ENCODE measurements at regions not wholly inside any gene's neighbourhood (a gene's known extent, or its start where the extent isn't known, plus 50 kb on each side); places are given as distances from the start of the nearest gene placed in this dataset.

GRCh38 chr2:193521523-193521922 is 1326.8 kb upstream of the TMEFF2 start:
- Histone ChIP-seq H3K36me3 (no peaks in the 10 kb centered on the region), H3K27ac (no peak overlapping the region), H3K9me3 (replicated peaks) (0 out of 2 replicates have a peak, but pooled peaks cover 2% of the 10 kb centered on the region), H3K27me3 (replicated peaks) (no peaks in the 10 kb centered on the region), H3K4me1 (replicated peaks) (no peaks in the 10 kb centered on the region), H3K4me3 (no peak overlapping the region)
- no peak for DNase-seq (ENCODE audit: low read depth in 1 of 2, low spot score in 2 of 2)

GRCh38 chr2:193520709-193521458 is 1326.2 kb upstream of the TMEFF2 start:
- DNase-seq (ENCODE audit: low read depth in 1 of 2, low spot score in 2 of 2), result no peak
- Histone ChIP-seq H3K27ac (no peak overlapping the region), H3K9me3 (replicated peaks) (0 out of 2 replicates have a peak, but pooled peaks cover 2% of the 10 kb centered on the region), H3K27me3 (replicated peaks) (no peaks in the 10 kb centered on the region), H3K4me3 (no peak overlapping the region), H3K4me1 (replicated peaks) (no peaks in the 10 kb centered on the region), H3K36me3 (no peaks in the 10 kb centered on the region)

- Histone ChIP-seq H3K9me3 (replicated peaks) (0 out of 2 replicates have a peak, but pooled peaks cover 2% of the 10 kb centered on the region), H3K4me3 (no peak overlapping the region), H3K36me3 (no peaks in the 10 kb centered on the region), H3K4me1 (replicated peaks) (no peaks in the 10 kb centered on the region), H3K27ac (no peak overlapping the region), H3K27me3 (replicated peaks) (no peaks in the 10 kb centered on the region)
- DNase-seq (ENCODE audit: low read depth in 1 of 2, low spot score in 2 of 2), result no peak
Observed at GRCh38 chr2:193518041-193518817, 1323.5 kb upstream of the TMEFF2 start.

- Histone ChIP-seq H3K27me3 (replicated peaks) (no peaks in the 10 kb centered on the region), H3K27ac (no peak overlapping the region), H3K4me3 (no peak overlapping the region), H3K36me3 (no peaks in the 10 kb centered on the region), H3K9me3 (replicated peaks) (0 out of 2 replicates have a peak, but pooled peaks cover 2% of the 10 kb centered on the region), H3K4me1 (replicated peaks) (no peaks in the 10 kb centered on the region)
- DNase-seq (ENCODE audit: low read depth in 1 of 2, low spot score in 2 of 2), result no peak
Observed at GRCh38 chr2:193517615-193518014, 1322.9 kb upstream of the TMEFF2 start.

- no peak overlapping the region for H3K4me3 ChIP-seq
- DNase-seq (ENCODE audit: low read depth in 1 of 2, low spot score in 2 of 2), result no peak
- H3K27me3 ChIP-seq (replicated peaks), result no peaks in the 10 kb centered on the region
- no peaks in the 10 kb centered on the region for H3K4me1 ChIP-seq (replicated peaks)
- no peak overlapping the region for H3K27ac ChIP-seq
- no peaks in the 10 kb centered on the region for H3K36me3 ChIP-seq
- H3K9me3 ChIP-seq (replicated peaks), result peaks cover 7% of the 10 kb centered on the region
Observed at GRCh38 chr2:193506035-193506434, 1311.3 kb upstream of the TMEFF2 start.

- H3K36me3 ChIP-seq, result no peaks in the 10 kb centered on the region
- no peak overlapping the region for H3K27ac ChIP-seq
- no peak for DNase-seq (ENCODE audit: low read depth in 1 of 2, low spot score in 2 of 2)
- no peaks in the 10 kb centered on the region for H3K4me1 ChIP-seq (replicated peaks)
- H3K27me3 ChIP-seq (replicated peaks), result no peaks in the 10 kb centered on the region
- H3K9me3 ChIP-seq (replicated peaks), result peaks cover 7% of the 10 kb centered on the region
- H3K4me3 ChIP-seq, result no peak overlapping the region
Observed at GRCh38 chr2:193505620-193506019, 1310.9 kb upstream of the TMEFF2 start.

GRCh38 chr2:193502363-193503035 is 1307.8 kb upstream of the TMEFF2 start:
- no peak for DNase-seq (ENCODE audit: low read depth in 1 of 2, low spot score in 2 of 2)
- Histone ChIP-seq H3K9me3 (replicated peaks) (peaks cover 10% of the 10 kb centered on the region), H3K27me3 (replicated peaks) (no peaks in the 10 kb centered on the region), H3K4me3 (no peak overlapping the region), H3K36me3 (no peaks in the 10 kb centered on the region), H3K4me1 (replicated peaks) (no peaks in the 10 kb centered on the region), H3K27ac (no peak overlapping the region)

- Histone ChIP-seq H3K4me3 (no peak overlapping the region), H3K4me1 (replicated peaks) (no peaks in the 10 kb centered on the region), H3K27ac (no peak overlapping the region), H3K27me3 (replicated peaks) (no peaks in the 10 kb centered on the region), H3K9me3 (replicated peaks) (0 out of 2 replicates have a peak, but pooled peaks cover 3% of the 10 kb centered on the region), H3K36me3 (no peaks in the 10 kb centered on the region)
- DNase-seq (ENCODE audit: low read depth in 1 of 2, low spot score in 2 of 2), result no peak
Observed at GRCh38 chr2:193496786-193497185, 1302.1 kb upstream of the TMEFF2 start.

GRCh38 chr2:193482557-193482956 is 1287.8 kb upstream of the TMEFF2 start:
- Histone ChIP-seq H3K27ac (no peak overlapping the region), H3K4me3 (no peak overlapping the region), H3K36me3 (no peaks in the 10 kb centered on the region), H3K27me3 (replicated peaks) (no peaks in the 10 kb centered on the region), H3K9me3 (replicated peaks) (peaks cover 6% of the 10 kb centered on the region), H3K4me1 (replicated peaks) (no peaks in the 10 kb centered on the region)
- DNase-seq (ENCODE audit: low read depth in 1 of 2, low spot score in 2 of 2), result no peak

- no peak overlapping the region for H3K4me3 ChIP-seq
- H3K4me1 ChIP-seq (replicated peaks), result no peaks in the 10 kb centered on the region
- H3K36me3 ChIP-seq, result no peaks in the 10 kb centered on the region
- peaks cover 4% of the 10 kb centered on the region for H3K9me3 ChIP-seq (replicated peaks)
- H3K27me3 ChIP-seq (replicated peaks), result no peaks in the 10 kb centered on the region
- DNase-seq (ENCODE audit: low read depth in 1 of 2, low spot score in 2 of 2), result no peak
- no peak overlapping the region for H3K27ac ChIP-seq
Observed at GRCh38 chr2:193480187-193480586, 1285.5 kb upstream of the TMEFF2 start.

- H3K4me3 ChIP-seq, result no peak overlapping the region
- H3K4me1 ChIP-seq (replicated peaks), result no peaks in the 10 kb centered on the region
- no peaks in the 10 kb centered on the region for H3K27me3 ChIP-seq (replicated peaks)
- no peaks in the 10 kb centered on the region for H3K36me3 ChIP-seq
- no peak for DNase-seq (ENCODE audit: low read depth in 1 of 2, low spot score in 2 of 2)
- H3K27ac ChIP-seq, result no peak overlapping the region
- peaks cover 4% of the 10 kb centered on the region for H3K9me3 ChIP-seq (replicated peaks)
Observed at GRCh38 chr2:193476171-193476800, 1281.6 kb upstream of the TMEFF2 start.

GRCh38 chr2:193475038-193475437 is 1280.3 kb upstream of the TMEFF2 start:
- Histone ChIP-seq H3K27ac (no peak overlapping the region), H3K4me3 (no peak overlapping the region), H3K36me3 (no peaks in the 10 kb centered on the region), H3K4me1 (replicated peaks) (no peaks in the 10 kb centered on the region), H3K9me3 (replicated peaks) (peaks cover 4% of the 10 kb centered on the region), H3K27me3 (replicated peaks) (no peaks in the 10 kb centered on the region)
- DNase-seq (ENCODE audit: low read depth in 1 of 2, low spot score in 2 of 2), result no peak

- no peak for DNase-seq (ENCODE audit: low read depth in 1 of 2, low spot score in 2 of 2)
- no peak overlapping the region for H3K4me3 ChIP-seq
- no peaks in the 10 kb centered on the region for H3K36me3 ChIP-seq
- no peaks in the 10 kb centered on the region; the same call in 1 of the 2 replicates for H3K9me3 ChIP-seq (replicated peaks)
- no peaks in the 10 kb centered on the region for H3K27me3 ChIP-seq (replicated peaks)
- H3K27ac ChIP-seq, result no peak overlapping the region
- H3K4me1 ChIP-seq (replicated peaks), result no peaks in the 10 kb centered on the region
Observed at GRCh38 chr2:193469251-193469650, 1274.5 kb upstream of the TMEFF2 start.

Measured in SJSA1 (cell line).